Glomerular visceral epithelial cell (primary cell): ENCODE measurements at regions not wholly inside any gene's neighbourhood (a gene's known extent, or its start where the extent isn't known, plus 50 kb on each side); places are given as distances from the start of the nearest gene placed in this dataset.

Experiments used
- DNase-seq: peaks from one replicate; pipeline ENCODE4 v3.0.0-alpha.2; 2016; ENCODE audit errors: extremely low spot score

DNA sequence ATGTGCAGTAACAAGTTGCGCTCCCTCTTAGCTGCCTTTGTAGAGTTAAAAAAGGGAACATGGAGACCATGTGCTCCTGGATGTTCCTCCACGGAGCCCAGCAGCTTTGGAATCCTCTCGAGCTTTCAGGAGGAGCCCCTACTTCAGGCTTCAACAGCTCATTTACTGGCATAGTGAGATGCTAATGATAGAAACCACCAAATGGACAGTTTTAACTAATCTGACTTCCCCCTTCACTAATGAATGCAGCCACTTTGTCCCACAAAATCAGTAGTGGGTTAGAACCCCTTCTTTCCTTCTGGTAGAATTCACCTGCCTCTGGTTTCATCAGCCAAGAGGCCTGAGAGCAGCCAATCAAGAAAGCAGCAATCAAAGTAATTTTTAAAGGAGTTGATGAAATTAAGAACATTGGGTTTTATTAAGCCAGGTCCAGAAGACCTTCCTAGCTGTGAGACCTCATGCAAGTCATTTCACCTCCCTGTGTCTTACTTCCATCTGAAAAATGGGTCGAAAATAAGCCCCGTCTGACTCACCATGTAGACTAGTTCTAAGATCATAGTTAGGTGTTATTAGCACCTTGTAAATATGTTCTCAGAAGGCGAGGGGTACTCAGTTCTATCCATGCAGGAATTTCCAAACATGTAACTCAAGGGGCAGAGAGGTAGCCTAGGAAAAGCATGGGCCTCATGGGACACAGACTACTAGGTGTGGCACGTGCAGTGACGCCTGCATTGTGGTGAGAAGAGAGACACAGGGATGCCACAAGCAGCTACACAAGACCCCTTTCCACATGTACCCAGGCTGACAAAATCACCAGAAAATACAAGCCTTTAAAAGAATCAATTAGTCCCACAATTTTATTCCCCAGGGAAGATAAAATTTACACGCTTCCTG, 179.7 kb upstream of the LPP start:
- no peak for DNase-seq

DNA sequence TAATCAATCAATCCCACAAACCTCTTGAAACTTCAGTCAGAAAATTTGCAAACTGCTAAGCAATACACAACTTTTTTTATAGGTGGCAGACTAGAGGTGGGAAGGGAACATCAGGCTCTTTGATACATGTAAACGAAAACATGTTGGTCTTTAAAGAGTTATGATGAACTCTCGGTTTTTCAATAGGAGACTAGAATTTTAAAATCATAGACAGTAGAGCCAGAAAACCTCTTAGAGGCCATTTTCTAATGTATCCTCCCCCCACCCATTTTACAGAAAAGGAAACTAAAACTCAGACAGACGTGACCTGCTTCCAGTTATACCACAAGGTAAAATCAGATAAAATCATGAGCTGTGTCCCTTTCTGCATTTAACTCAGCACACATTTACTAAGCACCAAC, 179.1 kb upstream of the LPP start:
- DNase-seq = no peak

DNA sequence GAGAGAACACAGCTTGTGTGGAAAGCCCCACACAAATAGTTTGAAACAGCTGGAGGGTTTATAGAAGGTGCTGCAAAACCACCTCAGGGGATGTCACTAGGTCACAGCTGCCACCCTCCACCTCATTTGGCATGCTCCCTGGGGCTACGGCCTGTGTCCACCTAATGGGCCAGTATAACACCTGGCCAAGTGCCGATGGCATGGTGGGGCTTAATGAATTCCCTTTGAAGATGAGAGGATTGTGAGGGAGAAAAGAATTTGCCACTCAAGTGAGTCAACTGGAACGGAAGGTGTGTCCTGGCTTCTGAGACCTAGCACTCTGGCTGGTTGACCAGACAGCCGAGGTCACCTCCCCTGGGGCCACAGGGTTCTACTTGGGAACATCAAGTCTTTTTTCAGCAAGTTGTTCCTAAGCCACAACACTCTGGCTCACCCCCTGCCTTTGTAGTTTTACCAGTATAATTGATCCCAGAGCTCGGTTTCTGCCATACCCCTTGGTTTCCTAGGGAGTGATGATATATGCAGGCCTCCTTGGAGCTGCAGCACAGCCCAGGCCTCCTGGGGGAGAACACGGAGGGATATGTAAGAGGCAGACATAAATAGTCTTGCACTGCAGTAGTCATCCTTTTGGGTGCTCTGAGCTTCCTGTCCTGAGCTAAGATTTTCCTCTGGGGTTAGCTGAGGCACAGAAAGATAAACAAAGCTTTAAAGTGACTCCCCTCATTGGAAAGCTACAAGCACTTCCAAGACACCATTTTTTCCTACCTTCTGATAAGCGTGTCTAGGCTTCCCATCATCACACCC, 178.2 kb upstream of the LPP start:
- no peak for DNase-seq

DNA sequence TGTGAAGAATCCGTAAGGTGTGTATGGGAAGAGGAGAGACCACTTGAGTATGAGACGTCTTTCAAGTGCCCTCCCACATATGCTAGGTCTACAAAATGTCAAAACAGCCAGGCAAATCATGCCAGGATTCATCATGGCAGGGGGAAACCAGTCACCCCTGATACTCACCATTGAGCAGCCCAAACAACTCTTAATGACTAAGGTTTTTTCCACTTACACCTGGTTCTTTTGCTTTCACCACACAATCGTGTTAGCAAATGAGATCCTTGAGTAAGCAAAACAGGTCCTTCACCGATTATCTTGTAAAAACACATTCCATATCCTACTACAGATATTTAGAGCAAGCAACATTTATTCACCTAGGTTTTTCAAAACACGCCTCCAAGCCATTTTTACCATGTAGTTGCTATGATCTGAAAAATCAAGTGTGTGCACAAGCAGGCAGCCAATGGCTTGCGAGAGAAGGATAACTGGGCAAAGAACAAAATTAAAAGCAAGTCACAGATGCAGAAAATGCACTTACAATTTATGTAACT, 177.5 kb upstream of the LPP start:
- no peak for DNase-seq

DNA sequence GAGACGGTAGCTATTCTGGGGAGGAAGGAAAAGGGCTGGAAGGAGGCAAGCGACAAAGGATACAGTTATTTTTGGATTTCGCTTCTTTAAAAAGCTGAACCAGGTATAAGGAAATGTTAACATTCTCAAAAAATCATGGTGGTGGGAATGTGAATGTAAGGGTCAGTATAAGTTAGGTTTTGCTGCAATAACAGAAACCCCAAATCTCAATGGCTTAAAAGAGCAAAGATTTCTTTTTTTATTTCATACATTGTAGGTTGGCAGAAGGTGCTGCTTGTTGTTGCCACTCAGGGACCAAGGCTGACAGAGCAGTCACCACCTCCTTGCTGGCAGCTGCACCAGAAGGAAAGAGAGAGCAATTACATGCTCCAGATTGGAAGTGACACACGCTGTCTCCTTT, 176.3 kb upstream of the LPP start:
- no peak for DNase-seq

DNA sequence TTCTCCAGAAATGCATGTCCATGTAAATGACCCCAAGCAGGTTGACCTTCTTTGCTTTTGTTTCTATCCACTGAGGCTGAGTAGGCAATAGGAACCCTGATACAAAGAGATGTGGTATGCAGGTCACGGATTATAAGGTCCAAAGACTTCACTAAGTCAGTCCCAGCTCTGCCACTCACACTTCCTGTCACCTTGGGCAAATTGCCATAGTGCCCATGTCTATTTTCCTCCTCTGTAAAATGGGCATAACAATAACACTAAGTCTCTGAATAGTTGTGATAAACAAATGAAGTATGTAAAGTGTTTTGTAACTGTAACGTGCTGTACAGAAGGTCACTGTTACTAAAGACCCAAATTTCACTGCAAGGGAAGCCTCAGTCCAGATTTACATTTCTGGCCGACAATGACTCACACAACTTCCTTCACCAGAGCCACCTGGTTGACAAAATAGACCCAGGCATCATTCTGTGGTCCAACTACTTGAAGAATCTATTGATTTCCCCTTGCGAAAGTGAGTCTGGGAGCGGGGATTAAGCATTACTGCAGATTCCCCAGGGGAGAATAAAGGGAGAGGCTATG, 175.4 kb upstream of the LPP start:
- no peak for DNase-seq

DNA sequence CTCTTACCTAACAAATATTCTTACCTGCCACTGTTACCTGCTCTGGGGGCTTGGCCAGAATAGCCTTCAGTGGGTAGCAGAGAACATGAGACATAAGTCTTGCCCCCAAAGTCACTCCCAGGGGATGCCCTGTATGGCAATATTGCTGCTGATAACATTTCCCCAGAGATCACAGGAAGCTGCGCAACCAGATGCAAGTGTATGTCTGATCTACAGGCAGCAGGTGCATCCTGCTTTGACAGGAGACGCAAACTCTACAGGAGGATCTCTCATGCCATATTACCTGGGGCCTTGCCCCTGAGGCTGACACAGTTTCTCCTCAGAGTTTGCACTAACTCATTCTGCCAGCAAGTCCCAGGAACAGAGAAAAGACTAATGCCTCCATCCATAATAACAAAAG, 174.4 kb upstream of the LPP start:
- no peak for DNase-seq

DNA sequence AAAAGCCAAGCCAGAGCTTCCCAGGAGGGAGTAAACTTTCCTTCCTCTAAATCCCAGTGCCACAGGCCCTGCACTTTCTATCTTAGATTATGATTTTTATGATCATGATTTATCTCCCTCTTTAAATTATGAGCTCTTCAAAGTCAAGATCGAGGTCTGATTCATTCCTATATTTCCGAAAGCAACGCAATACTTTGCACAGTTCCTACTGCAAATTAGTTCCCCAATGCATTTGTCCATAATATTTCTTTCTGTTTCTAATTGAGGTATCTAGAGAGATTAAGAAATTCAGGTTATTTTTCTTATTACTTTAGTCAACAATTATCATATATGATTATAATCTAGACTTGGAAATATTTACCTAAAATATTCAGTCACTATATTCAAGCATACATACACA, 173.1 kb upstream of the LPP start:
- DNase-seq = no peak

DNA sequence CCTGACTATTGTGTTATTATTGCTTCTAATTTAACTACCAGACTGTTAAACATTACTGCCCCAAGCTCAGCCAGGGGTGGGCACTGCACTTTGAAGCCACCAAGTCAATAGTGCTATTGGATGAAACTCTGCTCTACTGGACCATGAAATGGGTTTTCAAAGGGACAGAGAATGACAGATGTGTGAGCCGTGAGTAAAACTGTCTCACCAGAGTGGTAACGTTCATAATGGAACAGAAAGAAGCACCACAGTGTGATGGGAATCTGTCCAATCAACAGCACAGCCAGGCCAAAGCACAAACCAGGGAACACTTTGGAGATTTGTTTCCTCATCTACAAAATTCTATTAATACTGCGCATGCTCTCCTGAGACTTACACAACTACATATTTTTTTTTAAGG, 171.8 kb upstream of the LPP start:
- DNase-seq = no peak

DNA sequence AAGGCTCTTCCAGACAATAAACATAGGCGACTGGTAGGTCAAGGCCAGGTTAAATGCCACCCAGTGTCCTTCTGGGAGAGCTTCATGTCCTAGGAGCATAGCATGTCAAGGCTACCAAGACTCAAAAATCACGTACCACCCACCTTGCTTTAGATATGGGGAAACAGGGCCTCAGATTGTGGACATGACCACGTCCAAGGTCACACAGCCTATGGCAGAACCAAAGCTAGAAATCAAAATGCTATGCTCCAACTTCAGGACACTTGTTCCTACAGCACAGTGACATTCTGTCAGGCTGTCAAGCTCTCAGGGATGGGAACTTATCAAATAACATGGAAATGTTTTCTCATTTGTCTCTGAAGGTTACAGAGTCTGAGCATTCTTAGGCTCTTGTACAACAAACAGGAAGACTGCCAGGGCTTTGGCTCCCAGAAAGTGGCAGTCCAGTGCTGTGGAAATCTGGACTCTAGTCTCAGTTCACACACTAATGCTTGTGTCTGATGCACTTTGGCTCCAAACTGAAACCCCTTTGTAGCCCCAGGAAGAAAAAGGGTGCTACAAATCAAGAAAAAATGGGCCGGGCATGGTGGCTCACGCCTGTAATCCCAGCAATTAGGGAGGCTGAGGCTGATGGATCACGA, 170.4 kb upstream of the LPP start:
- no peak for DNase-seq

DNA sequence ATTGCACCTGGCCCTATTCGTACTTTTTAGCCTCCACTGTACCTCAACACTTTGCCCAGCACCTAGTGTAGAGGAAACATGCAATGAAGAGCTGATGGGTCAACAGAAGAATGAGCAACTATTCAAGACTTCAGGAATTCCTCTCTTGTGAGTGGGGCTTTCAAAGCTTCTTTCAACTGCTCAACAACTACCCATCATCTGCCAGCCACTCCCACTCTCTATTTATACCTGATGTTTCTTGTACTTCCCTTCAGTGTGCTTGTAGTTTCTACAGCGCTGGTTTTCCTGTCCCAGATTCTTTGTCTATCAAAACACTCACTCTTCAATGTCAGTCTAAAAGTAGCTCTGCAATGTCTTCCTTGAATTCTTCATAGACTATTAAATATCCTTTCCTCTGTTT, 168.3 kb upstream of the LPP start:
- no peak for DNase-seq

DNA sequence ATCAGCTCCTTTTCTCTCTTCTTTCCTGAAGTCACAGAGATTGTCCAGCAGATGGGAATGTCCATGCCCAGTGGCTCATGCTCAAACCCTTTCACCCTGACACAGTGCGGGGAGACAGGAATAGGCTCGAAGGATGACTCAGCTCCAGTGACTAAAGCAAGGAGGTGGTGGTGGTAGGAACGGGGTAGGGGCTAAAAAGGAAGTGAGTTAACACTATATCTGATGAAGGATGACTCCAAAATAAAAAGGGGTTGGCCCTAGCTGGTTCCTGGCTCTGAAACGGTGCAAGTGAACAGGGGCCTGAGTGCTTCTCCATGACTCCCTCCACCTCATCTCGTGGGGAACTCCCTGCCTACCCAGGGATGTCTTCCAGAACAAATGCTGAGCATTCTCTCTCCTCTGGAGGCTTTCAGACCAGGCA, 167.4 kb upstream of the LPP start:
- DNase-seq = peak; percentile 81

DNA sequence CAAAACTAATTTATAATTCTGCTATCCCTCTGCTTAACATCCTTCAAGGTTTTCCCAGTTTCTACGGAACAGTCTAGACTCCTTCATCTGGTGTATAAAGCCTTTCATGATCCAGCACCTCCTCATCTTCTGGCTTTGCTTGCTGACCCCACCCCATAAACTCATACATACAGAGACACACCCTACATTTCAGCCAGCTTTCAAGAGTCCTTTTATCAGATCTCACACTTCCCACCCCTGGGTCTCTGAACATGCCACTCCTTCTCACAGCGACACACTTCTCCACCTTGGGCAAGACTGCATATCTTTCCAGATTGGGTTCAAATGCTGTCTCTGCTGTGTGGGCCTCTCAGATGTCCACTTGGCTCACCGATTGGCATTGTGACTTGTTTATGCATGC, 166.8 kb upstream of the LPP start:
- no peak for DNase-seq

DNA sequence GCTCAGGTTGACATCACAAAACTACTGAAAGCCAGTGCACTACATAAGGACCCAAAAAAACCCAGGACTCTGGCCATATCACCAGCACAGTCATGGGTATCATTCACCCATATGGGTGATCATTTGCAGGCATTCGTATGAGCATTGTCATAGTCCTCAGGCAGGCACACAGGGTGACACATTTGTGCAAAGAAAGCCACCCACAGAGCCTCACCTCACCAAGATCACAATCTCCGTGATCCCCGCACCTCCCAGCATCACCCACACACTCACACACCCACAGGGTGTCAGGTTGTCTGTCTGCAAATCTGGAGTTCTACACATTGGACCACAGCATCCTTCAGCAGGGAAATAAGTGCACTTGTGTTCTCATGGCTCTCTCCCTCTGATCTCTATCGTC, 166.0 kb upstream of the LPP start:
- DNase-seq = no peak

DNA sequence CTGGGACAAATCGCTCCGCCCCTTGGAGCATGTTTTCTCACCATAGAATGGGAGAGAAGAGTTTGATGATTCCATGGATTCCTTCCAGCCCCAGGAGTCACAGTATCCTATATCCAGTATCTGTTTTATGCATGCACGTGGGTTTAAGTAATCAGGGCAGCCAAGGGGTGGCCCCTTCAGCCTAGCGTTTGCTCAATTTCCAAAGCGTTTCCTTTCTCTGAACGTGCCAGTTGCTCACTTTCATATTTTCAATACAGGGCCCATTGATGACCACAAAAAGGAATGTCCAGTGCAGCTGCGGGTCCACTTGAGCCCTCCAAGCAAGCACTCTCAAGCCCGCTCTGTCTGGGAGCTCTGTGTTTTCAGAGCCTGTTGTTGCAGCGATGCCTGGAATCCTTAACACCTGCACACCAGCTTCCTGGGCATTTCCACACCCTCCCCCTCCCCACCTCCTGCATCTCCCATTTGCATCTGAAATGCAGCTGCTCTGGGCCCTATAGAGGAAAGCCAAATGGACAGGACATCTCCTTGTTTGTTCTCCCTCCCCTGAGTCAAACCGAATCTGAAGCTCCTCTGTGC, 164.3 kb upstream of the LPP start:
- no peak for DNase-seq

DNA sequence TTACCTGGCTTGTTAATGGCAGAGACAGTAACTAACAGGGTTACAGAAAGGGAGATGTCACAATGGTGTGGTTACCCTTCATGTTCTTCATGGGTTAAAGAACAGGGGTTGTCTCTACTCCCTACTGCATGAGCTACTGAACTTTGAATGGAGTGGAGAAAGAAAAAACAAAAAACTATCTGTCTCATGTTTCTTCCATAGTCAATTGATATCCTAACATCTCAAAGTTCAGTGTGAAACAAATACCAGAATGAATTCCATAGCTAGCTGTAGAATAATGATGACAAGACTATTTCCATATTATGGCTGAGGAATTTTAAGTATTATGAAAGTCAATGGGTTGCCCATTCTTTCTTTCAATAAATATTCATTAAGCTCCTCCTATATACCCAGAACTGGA, 161.3 kb upstream of the LPP start:
- DNase-seq = no peak

DNA sequence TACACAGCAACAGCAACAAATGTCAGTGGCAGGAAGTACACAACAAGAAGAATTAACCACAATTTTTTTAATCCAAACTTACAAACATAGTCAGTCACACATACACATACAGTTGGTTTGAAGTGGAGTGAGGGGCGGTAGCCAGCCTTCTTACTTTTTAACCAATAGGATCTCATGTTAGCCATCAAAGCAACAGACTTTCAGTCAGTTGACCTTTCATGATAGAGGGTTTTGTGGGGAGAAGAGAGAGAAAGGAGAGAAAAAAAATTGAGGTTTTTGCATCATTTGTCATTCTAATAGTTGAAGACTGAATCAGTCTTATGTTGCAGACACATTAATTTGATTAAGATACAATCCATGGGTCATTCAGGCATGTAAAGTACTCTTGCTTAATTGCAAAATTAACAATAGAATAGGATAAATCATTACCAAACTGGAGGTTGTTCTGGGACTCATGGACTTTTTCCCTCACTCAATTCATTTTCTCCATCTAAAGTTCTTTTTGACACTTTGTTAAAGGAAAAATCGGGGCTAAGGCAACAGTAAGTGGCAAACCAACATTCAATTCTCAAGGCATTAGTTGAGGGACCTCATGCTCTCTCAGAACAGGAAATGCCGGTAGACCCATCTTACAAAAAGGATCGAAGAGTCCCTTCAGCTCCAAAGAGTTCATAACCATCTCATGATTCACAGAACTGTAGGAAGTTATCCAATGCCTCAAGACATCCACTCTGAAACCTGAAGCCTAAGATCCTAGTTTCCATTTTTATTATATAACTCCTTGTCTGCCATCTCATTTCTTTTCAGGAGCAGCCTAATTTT, 159.5 kb upstream of the LPP start:
- no peak for DNase-seq

DNA sequence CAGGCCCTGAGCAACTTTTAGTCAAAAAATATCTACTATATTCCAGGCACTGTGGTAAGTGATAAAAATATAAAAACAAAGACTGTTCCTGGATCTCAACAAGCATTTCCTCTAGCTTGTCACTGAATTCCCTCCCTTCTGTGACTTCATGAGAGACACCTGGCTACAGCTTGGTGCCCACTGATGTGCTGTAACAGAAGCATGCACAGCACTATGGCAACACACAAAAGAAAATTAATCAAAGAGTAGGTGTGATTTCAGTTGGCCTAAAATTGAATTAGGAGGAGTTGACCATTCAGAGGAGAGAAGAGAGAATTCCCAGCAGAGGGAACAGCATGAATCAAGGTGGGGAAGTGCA, 158.9 kb upstream of the LPP start:
- DNase-seq = no peak

DNA sequence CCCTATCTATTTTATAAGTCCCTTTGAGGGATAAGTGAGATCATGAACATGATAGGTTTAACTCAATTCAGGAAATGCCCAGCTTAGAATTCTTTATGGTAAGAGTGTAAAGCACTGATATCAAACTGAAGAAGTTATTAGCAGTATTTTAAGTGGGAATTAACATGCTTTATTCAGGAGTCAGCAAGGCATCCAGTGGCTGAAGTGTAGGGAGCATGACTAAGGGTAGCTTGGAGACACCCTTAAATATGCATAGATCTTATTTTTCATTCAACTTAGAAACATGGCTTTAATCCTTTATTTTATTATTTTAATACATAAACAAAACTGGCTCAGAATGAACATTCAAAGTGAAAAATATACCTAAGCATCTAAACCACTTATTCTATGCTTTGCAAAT, 158.3 kb upstream of the LPP start:
- DNase-seq = no peak

DNA sequence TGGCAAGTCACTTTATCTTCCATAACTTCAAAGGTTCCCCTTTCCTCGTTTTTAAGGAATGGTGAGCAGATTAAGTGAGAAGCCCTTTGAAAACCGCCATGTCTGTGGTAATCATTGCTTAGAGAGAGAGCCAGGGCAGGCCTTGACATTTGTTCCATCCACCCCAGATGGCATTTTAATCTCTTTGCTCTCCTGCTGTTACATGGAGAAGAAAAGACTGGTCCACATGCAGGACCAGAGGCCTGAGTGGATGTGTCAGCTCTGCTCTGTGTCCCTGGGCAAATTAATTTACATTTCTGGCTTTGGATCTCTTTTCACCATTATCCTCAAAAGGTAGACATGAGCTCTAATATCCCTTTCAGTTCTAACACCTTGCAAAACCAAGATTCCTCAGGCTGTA, 157.3 kb upstream of the LPP start:
- no peak for DNase-seq

DNA sequence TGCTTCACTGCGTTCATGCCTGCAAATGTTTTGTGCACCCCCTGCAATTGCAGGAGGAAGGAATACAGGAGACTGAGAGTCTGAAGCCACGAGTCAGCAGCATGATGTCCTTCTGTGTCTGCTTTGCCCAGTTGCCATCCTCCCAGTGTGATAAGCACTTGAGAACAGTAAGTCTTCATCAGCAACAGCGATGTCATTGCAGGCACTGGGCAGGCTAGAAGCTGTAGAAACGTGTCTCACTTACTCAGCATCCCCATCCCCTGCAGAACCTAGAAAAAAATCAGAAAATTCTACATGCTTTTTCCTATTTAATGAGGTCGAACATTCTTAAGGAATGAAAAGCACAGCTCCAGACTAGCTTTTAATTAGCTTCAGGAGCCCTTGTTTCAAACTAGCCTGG, 156.5 kb upstream of the LPP start:
- peak; percentile 15 for DNase-seq
